ENCODE measurements at regions not wholly inside any gene's neighbourhood (a gene's known extent, or its start where the extent isn't known, plus 50 kb on each side); places are given as distances from the start of the nearest gene placed in this dataset.

- TF ChIP-seq, protein P1, sequence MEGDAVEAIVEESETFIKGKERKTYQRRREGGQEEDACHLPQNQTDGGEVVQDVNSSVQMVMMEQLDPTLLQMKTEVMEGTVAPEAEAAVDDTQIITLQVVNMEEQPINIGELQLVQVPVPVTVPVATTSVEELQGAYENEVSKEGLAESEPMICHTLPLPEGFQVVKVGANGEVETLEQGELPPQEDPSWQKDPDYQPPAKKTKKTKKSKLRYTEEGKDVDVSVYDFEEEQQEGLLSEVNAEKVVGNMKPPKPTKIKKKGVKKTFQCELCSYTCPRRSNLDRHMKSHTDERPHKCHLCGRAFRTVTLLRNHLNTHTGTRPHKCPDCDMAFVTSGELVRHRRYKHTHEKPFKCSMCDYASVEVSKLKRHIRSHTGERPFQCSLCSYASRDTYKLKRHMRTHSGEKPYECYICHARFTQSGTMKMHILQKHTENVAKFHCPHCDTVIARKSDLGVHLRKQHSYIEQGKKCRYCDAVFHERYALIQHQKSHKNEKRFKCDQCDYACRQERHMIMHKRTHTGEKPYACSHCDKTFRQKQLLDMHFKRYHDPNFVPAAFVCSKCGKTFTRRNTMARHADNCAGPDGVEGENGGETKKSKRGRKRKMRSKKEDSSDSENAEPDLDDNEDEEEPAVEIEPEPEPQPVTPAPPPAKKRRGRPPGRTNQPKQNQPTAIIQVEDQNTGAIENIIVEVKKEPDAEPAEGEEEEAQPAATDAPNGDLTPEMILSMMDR (IDR thresholded peaks at IDR 0.05): no peak
- no peak for TF ChIP-seq POLR2A (IDR thresholded peaks at IDR 0.05)
- TF ChIP-seq EP300 (IDR thresholded peaks at IDR 0.05): no peak
Observed at GRCh38 chr20:39632176-39632575, 670.0 kb downstream of the DHX35 start.

Measured in sigmoid colon (tissue), 4 donors.